ENCODE measurements at regions not wholly inside any gene's neighbourhood (a gene's known extent, or its start where the extent isn't known, plus 50 kb on each side); places are given as distances from the start of the nearest gene placed in this dataset.

- DNase-seq: no peak
Observed at GRCh38 chr5:74177961-74178360, 462.6 kb downstream of the ENC1 start.

- DNase-seq: no peak
Observed at GRCh38 chr5:74174366-74174765, 466.2 kb downstream of the ENC1 start.

- no peak for DNase-seq
Observed at GRCh38 chr5:74173665-74174064, 466.9 kb downstream of the ENC1 start.

GRCh38 chr5:74173241-74173640, 467.3 kb downstream of the ENC1 start:
- no peak for DNase-seq

GRCh38 chr5:74169701-74170100, 470.8 kb downstream of the ENC1 start:
- no peak for DNase-seq

- no peak for DNase-seq
Observed at GRCh38 chr5:74167930-74168315, 472.6 kb downstream of the ENC1 start.

GRCh38 chr5:74167206-74167929, 473.2 kb downstream of the ENC1 start:
- DNase-seq: no peak

- no peak for DNase-seq
Observed at GRCh38 chr5:74166064-74166463, 474.5 kb downstream of the ENC1 start.

- no peak for DNase-seq
Observed at GRCh38 chr5:74164725-74165235, 475.7 kb downstream of the ENC1 start.

GRCh38 chr5:74162524-74162923, 478.0 kb downstream of the ENC1 start:
- no peak for DNase-seq

- DNase-seq: no peak
Observed at GRCh38 chr5:74161170-74161569, 479.4 kb downstream of the ENC1 start.

- DNase-seq: no peak
Observed at GRCh38 chr5:74156728-74157383, 483.7 kb downstream of the ENC1 start.

GRCh38 chr5:74155501-74155900, 485.0 kb downstream of the ENC1 start:
- no peak for DNase-seq

GRCh38 chr5:74154526-74154925, 486.0 kb downstream of the ENC1 start:
- DNase-seq: no peak

- DNase-seq: no peak
Observed at GRCh38 chr5:74153255-74153790, 487.2 kb downstream of the ENC1 start.

GRCh38 chr5:74152625-74153254, 487.8 kb downstream of the ENC1 start:
- no peak for DNase-seq

GRCh38 chr5:74152136-74152535, 488.4 kb downstream of the ENC1 start:
- DNase-seq: no peak

GRCh38 chr5:74149395-74149794, 491.1 kb downstream of the ENC1 start:
- DNase-seq: no peak

- no peak for DNase-seq
Observed at GRCh38 chr5:74148321-74148720, 492.2 kb downstream of the ENC1 start.

- no peak for DNase-seq
Observed at GRCh38 chr5:74146796-74147195, 493.7 kb downstream of the ENC1 start.

GRCh38 chr5:74145951-74146350, 494.6 kb downstream of the ENC1 start:
- no peak for DNase-seq

GRCh38 chr5:74143721-74144330, 496.7 kb downstream of the ENC1 start:
- no peak for DNase-seq

- DNase-seq: no peak
Observed at GRCh38 chr5:74143151-74143550, 497.4 kb downstream of the ENC1 start.
